ENCODE measurements at regions not wholly inside any gene's neighbourhood (a gene's known extent, or its start where the extent isn't known, plus 50 kb on each side); places are given as distances from the start of the nearest gene placed in this dataset.

DNA sequence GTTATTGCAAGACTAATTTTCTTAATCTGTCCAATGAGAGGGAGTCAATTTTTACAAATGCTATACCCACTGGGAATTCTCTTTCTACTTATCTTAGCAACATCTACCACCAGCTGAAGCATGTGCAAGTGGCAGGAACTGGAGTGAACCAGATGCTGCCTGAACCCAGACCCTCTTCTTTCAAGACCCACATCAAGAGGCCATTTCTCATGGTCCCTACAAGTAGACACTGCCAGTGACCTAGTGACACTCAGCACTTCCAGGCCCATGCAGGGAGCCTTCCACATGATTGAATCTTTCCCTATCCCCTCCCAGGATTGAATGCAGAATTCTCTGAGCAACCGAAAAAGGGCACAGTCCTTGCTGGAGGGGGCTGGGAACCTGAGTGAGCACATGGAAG, 148.2 kb upstream of the ADAMTS16 start:
- TF ChIP-seq POLR2AphosphoS5 (IDR thresholded peaks at IDR 0.05; ENCODE audit: low read depth, low read length) (no peak), TAF1 (IDR thresholded peaks at IDR 0.05; ENCODE audit: borderline replicate concordance, insufficient read depth, low read length) (no peak), SIN3A (IDR thresholded peaks at IDR 0.05; ENCODE audit: borderline replicate concordance, insufficient read depth, low read length) (no peak), FOXP2 (optimal IDR thresholded peaks at IDR 0.05; ENCODE audit: borderline replicate concordance, extremely low read depth, extremely low read length, insufficient read depth) (no peak)
- TF ChIP-seq, protein P1, sequence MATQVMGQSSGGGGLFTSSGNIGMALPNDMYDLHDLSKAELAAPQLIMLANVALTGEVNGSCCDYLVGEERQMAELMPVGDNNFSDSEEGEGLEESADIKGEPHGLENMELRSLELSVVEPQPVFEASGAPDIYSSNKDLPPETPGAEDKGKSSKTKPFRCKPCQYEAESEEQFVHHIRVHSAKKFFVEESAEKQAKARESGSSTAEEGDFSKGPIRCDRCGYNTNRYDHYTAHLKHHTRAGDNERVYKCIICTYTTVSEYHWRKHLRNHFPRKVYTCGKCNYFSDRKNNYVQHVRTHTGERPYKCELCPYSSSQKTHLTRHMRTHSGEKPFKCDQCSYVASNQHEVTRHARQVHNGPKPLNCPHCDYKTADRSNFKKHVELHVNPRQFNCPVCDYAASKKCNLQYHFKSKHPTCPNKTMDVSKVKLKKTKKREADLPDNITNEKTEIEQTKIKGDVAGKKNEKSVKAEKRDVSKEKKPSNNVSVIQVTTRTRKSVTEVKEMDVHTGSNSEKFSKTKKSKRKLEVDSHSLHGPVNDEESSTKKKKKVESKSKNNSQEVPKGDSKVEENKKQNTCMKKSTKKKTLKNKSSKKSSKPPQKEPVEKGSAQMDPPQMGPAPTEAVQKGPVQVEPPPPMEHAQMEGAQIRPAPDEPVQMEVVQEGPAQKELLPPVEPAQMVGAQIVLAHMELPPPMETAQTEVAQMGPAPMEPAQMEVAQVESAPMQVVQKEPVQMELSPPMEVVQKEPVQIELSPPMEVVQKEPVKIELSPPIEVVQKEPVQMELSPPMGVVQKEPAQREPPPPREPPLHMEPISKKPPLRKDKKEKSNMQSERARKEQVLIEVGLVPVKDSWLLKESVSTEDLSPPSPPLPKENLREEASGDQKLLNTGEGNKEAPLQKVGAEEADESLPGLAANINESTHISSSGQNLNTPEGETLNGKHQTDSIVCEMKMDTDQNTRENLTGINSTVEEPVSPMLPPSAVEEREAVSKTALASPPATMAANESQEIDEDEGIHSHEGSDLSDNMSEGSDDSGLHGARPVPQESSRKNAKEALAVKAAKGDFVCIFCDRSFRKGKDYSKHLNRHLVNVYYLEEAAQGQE (IDR thresholded peaks at IDR 0.05; ENCODE audit: insufficient read depth in 1 of 2, low read depth in 2 of 2, low read length in 2 of 2), result no peak

DNA sequence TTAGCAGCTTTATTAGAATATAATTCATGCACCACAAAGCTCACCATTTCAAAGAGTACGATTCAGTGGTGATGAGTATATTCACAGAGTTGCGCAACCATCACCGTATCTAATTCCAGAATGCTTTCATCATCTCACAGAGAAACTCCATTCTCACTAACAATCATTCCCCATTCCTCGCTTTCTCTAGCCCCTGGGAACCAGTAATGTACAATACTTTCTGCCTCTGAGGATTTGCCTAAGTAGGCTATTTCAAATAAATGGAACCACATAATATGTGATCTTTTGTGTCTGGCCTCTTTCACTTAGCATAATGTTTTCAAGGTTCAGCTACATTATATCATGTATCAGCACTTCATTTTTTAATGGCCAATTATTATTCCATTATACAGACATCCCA, 145.1 kb upstream of the ADAMTS16 start:
- TF ChIP-seq, protein P1 (IDR thresholded peaks at IDR 0.05; ENCODE audit: insufficient read depth in 1 of 2, low read depth in 2 of 2, low read length in 2 of 2), result no peak
- no peak for TF ChIP-seq TAF1 (IDR thresholded peaks at IDR 0.05; ENCODE audit: borderline replicate concordance, insufficient read depth, low read length)
- TF ChIP-seq POLR2AphosphoS5 (IDR thresholded peaks at IDR 0.05; ENCODE audit: low read depth, low read length), result no peak
- TF ChIP-seq SIN3A (IDR thresholded peaks at IDR 0.05; ENCODE audit: borderline replicate concordance, insufficient read depth, low read length), result no peak

DNA sequence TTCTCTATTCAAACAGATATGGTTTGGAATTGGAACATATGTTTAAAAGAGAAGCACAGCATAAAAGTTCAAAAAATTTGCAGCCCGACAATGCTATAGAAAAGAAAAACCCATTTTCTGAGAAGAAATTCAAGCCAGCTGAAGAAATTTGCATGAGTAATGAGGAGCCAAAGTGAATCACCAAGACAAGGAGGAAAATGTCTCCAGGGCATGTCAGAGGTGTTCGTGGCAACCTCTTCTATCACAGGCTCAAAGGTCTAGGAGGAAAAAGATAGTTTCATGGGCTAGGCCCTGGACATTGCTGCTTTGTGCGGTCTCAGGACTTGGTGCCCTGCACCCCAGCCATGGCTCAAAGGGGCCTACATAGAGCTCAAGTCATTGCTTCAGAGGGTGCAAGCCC, 134.8 kb upstream of the ADAMTS16 start:
- TF ChIP-seq SIN3A (IDR thresholded peaks at IDR 0.05; ENCODE audit: borderline replicate concordance, insufficient read depth, low read length), result no peak
- TF ChIP-seq, protein P1 (IDR thresholded peaks at IDR 0.05; ENCODE audit: insufficient read depth in 1 of 2, low read depth in 2 of 2, low read length in 2 of 2), result no peak
- no peak for TF ChIP-seq POLR2AphosphoS5 (IDR thresholded peaks at IDR 0.05; ENCODE audit: low read depth, low read length)
- no peak for TF ChIP-seq TAF1 (IDR thresholded peaks at IDR 0.05; ENCODE audit: borderline replicate concordance, insufficient read depth, low read length)
- TF ChIP-seq FOXP2 (optimal IDR thresholded peaks at IDR 0.05; ENCODE audit: borderline replicate concordance, extremely low read depth, extremely low read length, insufficient read depth), result no peak

DNA sequence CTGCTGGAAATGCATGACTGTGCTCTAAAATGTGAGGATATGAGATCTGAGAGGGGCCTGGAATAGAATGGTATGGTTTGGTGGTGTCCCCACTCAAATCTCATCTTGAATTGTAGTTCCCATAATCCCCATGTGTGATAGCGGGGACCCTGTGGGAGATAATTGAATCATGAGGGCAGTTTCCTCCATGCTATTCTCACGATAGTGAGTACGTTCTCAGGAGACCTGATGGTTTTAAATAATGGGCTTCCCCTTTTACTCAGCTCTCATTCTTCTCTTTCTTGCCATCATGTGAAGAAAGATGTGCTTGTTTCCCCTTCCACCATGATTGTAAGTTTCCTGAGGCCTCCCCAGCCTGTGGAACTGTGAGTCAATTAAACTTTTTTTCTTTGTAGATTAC, 133.6 kb upstream of the ADAMTS16 start:
- TF ChIP-seq FOXP2 (optimal IDR thresholded peaks at IDR 0.05; ENCODE audit: borderline replicate concordance, extremely low read depth, extremely low read length, insufficient read depth), result no peak
- no peak for TF ChIP-seq SIN3A (IDR thresholded peaks at IDR 0.05; ENCODE audit: borderline replicate concordance, insufficient read depth, low read length)
- TF ChIP-seq POLR2AphosphoS5 (IDR thresholded peaks at IDR 0.05; ENCODE audit: low read depth, low read length), result no peak
- TF ChIP-seq, protein P1 (IDR thresholded peaks at IDR 0.05; ENCODE audit: insufficient read depth in 1 of 2, low read depth in 2 of 2, low read length in 2 of 2), result no peak
- TF ChIP-seq TAF1 (IDR thresholded peaks at IDR 0.05; ENCODE audit: borderline replicate concordance, insufficient read depth, low read length), result no peak

DNA sequence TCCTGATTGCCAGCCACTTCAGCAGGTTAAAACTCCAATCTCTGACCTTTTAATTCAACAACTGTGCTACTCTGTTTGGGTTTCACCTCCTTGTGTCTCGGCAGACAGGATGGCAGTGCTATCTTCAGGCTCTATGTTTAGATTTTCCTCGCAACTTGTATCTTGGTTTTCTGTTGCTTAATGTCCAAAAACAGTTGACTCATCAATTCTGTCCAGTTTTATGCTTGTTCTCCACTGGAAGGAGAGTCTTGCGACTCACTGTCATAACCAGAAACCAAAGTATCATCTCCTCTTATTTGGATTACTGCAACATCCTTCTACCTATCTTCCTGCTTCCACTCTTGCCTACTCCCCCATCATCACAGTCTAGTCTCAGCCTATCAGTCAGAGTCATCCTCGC, 130.9 kb upstream of the ADAMTS16 start:
- no peak for TF ChIP-seq TAF1 (IDR thresholded peaks at IDR 0.05; ENCODE audit: borderline replicate concordance, insufficient read depth, low read length)
- no peak for TF ChIP-seq FOXP2 (optimal IDR thresholded peaks at IDR 0.05; ENCODE audit: borderline replicate concordance, extremely low read depth, extremely low read length, insufficient read depth)
- TF ChIP-seq POLR2AphosphoS5 (IDR thresholded peaks at IDR 0.05; ENCODE audit: low read depth, low read length), result no peak
- TF ChIP-seq, protein P1 (IDR thresholded peaks at IDR 0.05; ENCODE audit: insufficient read depth in 1 of 2, low read depth in 2 of 2, low read length in 2 of 2), result no peak
- TF ChIP-seq SIN3A (IDR thresholded peaks at IDR 0.05; ENCODE audit: borderline replicate concordance, insufficient read depth, low read length), result no peak

Data from PFSK-1 (cell line).